Choroid plexus epithelial cell (primary cell): ENCODE measurements at regions not wholly inside any gene's neighbourhood (a gene's known extent, or its start where the extent isn't known, plus 50 kb on each side); places are given as distances from the start of the nearest gene placed in this dataset.

Source experiments
- DNase-seq: peaks from one replicate; pipeline ENCODE4 v3.0.0-alpha.2; 2010; ENCODE audit warnings: low read depth
- H3K4me3 ChIP-seq: 2 replicates; pipeline ENCODE4 v1.5.1; 2011; ENCODE audit warnings: low read depth, mild to moderate bottlenecking, control low read depth, low read length, moderate library complexity
- CTCF ChIP-seq: conservative IDR thresholded peaks from 2 replicates; pipeline ENCODE4 v1.5.1; 2011; ENCODE audit warnings: low read depth, mild to moderate bottlenecking, control low read depth, inconsistent platforms, low read length, moderate library complexity

- no peak overlapping the region for H3K4me3 ChIP-seq
- no peak for DNase-seq
- TF ChIP-seq CTCF, result no peak
Measured at GRCh38 chr7:21041666-21042065, 255.0 kb upstream of the SP8 start.

GRCh38 chr7:21044384-21044783, 257.7 kb upstream of the SP8 start:
- no peak for DNase-seq
- no peak for TF ChIP-seq CTCF
- H3K4me3 ChIP-seq, result no peak overlapping the region

GRCh38 chr7:21044913-21045568, 258.4 kb upstream of the SP8 start:
- DNase-seq, result no peak
- no peak for TF ChIP-seq CTCF
- no peak overlapping the region for H3K4me3 ChIP-seq

GRCh38 chr7:21051865-21052264, 265.2 kb upstream of the SP8 start:
- TF ChIP-seq CTCF, result no peak
- H3K4me3 ChIP-seq, result no peak overlapping the region
- DNase-seq, result no peak

- no peak overlapping the region for H3K4me3 ChIP-seq
- no peak for DNase-seq
- no peak for TF ChIP-seq CTCF
Measured at GRCh38 chr7:21054427-21055112, 267.9 kb upstream of the SP8 start.

- TF ChIP-seq CTCF, result no peak
- no peak overlapping the region for H3K4me3 ChIP-seq
- no peak for DNase-seq
Measured at GRCh38 chr7:21059069-21059468, 272.4 kb upstream of the SP8 start.

GRCh38 chr7:21063106-21063505, 276.4 kb upstream of the SP8 start:
- TF ChIP-seq CTCF, result no peak
- no peak for DNase-seq
- H3K4me3 ChIP-seq, result no peak overlapping the region
